PFSK-1 (cell line): ENCODE measurements at regions not wholly inside any gene's neighbourhood (a gene's known extent, or its start where the extent isn't known, plus 50 kb on each side); places are given as distances from the start of the nearest gene placed in this dataset.

Source experiments
- FOXP2 ChIP-seq: optimal IDR thresholded peaks from 2 replicates; pipeline ENCODE3; 2011; ENCODE audit warnings: borderline replicate concordance, control low read depth, inconsistent platforms; ENCODE audit not compliant: insufficient read depth; ENCODE audit errors: extremely low read length, extremely low read depth
- POLR2AphosphoS5 ChIP-seq: IDR thresholded peaks from 2 replicates; pipeline ENCODE4 v1.6.1; 2012; ENCODE audit warnings: low read depth, mild to moderate bottlenecking, control low read depth, low read length, moderate library complexity
- REST ChIP-seq, 2 experiments: IDR thresholded peaks; 2 replicates each; pipeline versions ENCODE4 v1.6.1 to v1.8.0; 2011 to 2012; ENCODE audit warnings: low read depth in 2 of 2, low read length in 2 of 2, control low read depth in 1 of 2, inconsistent platforms in 1 of 2, mild to moderate bottlenecking in 1 of 2, moderate library complexity in 1 of 2; ENCODE audit not compliant: insufficient read depth in 1 of 2
- SIN3A ChIP-seq: IDR thresholded peaks from 2 replicates; pipeline ENCODE4 v1.6.1; 2012; ENCODE audit warnings: mild to moderate bottlenecking, low read length, moderate library complexity, borderline replicate concordance; ENCODE audit not compliant: insufficient read depth
- TAF1 ChIP-seq: IDR thresholded peaks from 2 replicates; pipeline ENCODE4 v1.6.1; 2012; ENCODE audit warnings: low read length, control low read depth, borderline replicate concordance; ENCODE audit not compliant: insufficient read depth

- TF ChIP-seq REST (IDR thresholded peaks at IDR 0.05; ENCODE audit: insufficient read depth in 1 of 2, low read depth in 2 of 2, low read length in 2 of 2) = no peak
- TF ChIP-seq FOXP2 = no peak
- TF ChIP-seq SIN3A = no peak
- TF ChIP-seq POLR2AphosphoS5 = no peak
- no peak for TF ChIP-seq TAF1
These were observed 175.3 kb downstream of the KCNE4 start for GRCh38 chr2:223227338-223227737.

GRCh38 chr2:223228871-223229270, 176.9 kb downstream of the KCNE4 start:
- no peak for TF ChIP-seq POLR2AphosphoS5
- no peak for TF ChIP-seq TAF1
- no peak for TF ChIP-seq SIN3A
- no peak for TF ChIP-seq FOXP2
- TF ChIP-seq REST (IDR thresholded peaks at IDR 0.05; ENCODE audit: insufficient read depth in 1 of 2, low read depth in 2 of 2, low read length in 2 of 2) = no peak

GRCh38 chr2:223230352-223230751, 178.4 kb downstream of the KCNE4 start:
- TF ChIP-seq REST (IDR thresholded peaks at IDR 0.05; ENCODE audit: insufficient read depth in 1 of 2, low read depth in 2 of 2, low read length in 2 of 2) = no peak
- no peak for TF ChIP-seq SIN3A
- no peak for TF ChIP-seq FOXP2
- no peak for TF ChIP-seq POLR2AphosphoS5
- TF ChIP-seq TAF1 = no peak

- TF ChIP-seq SIN3A (no peak), REST (IDR thresholded peaks at IDR 0.05; ENCODE audit: insufficient read depth in 1 of 2, low read depth in 2 of 2, low read length in 2 of 2) (no peak), FOXP2 (no peak), POLR2AphosphoS5 (no peak), TAF1 (no peak)
These were observed 180.3 kb downstream of the KCNE4 start for GRCh38 chr2:223232285-223232684.

GRCh38 chr2:223232896-223233295, 180.9 kb downstream of the KCNE4 start:
- TF ChIP-seq POLR2AphosphoS5 (no peak), SIN3A (no peak), REST (IDR thresholded peaks at IDR 0.05; ENCODE audit: insufficient read depth in 1 of 2, low read depth in 2 of 2, low read length in 2 of 2) (no peak), FOXP2 (no peak), TAF1 (no peak)
